DND-41 (cell line): ENCODE measurements at regions not wholly inside any gene's neighbourhood (a gene's known extent, or its start where the extent isn't known, plus 50 kb on each side); places are given as distances from the start of the nearest gene placed in this dataset.

ENCODE experiments used
- ATAC-seq: fragments of 200-7000 bp; cut with Tn5 transposase; 3 replicates; pipeline ENCODE4 v1.9.1; 2021; ENCODE audit warnings: low read depth; ENCODE audit not compliant: insufficient read depth
- DNase-seq: peaks from one replicate; pipeline ENCODE4 v3.0.0-alpha.2; 2020
- H2AFZ ChIP-seq: 2 replicates; pipeline ENCODE4 v1.6.0; 2012; ENCODE audit warnings: low read depth, low read length
- H3K27ac ChIP-seq: 2 replicates; pipeline ENCODE4 v1.5.1; 2012; ENCODE audit warnings: low read length, inconsistent platforms
- H3K27me3 ChIP-seq: fragments of 200-600 bp; sonication (generic); 2 replicates; pipeline ENCODE4 v1.6.0; 2012; ENCODE audit warnings: low read length, mild to moderate bottlenecking, inconsistent platforms; ENCODE audit not compliant: insufficient read depth, poor library complexity
- H3K36me3 ChIP-seq: 2 replicates; pipeline ENCODE4 v1.5.1; 2012; ENCODE audit warnings: low read length, inconsistent platforms; ENCODE audit not compliant: insufficient read depth
- H3K4me1 ChIP-seq: 2 replicates; pipeline ENCODE4 v1.5.1; 2012; ENCODE audit warnings: mild to moderate bottlenecking, low read length; ENCODE audit not compliant: insufficient read depth
- H3K4me2 ChIP-seq: 2 replicates; pipeline ENCODE4 v1.6.0; 2012; ENCODE audit warnings: mild to moderate bottlenecking, moderate library complexity, low read length, inconsistent platforms; ENCODE audit not compliant: insufficient read depth
- H3K4me3 ChIP-seq, 2 experiments: fragments of 200-600 bp in 1 of 2; shearing (Covaris generic) in 1 of 2; 2 replicates each; pipeline ENCODE4 v1.5.1; 2012 to 2016; ENCODE audit warnings: inconsistent platforms in 2 of 2, low read length in 2 of 2, mild to moderate bottlenecking in 2 of 2, low read depth in 1 of 2, moderate library complexity in 1 of 2
- H3K79me2 ChIP-seq: 2 replicates; pipeline ENCODE4 v1.6.0; 2012; ENCODE audit warnings: low read length, inconsistent platforms; ENCODE audit not compliant: insufficient read depth
- H3K9ac ChIP-seq: 2 replicates; pipeline ENCODE4 v1.6.0; 2012; ENCODE audit warnings: low read depth, mild to moderate bottlenecking, inconsistent platforms, low read length, moderate library complexity
- H3K9me3 ChIP-seq: 2 replicates; pipeline ENCODE4 v1.5.1; 2012; ENCODE audit warnings: low read length, moderate library complexity, mild to moderate bottlenecking, inconsistent platforms; ENCODE audit not compliant: insufficient read depth, severe bottlenecking
- H4K20me1 ChIP-seq: 2 replicates; pipeline ENCODE4 v1.6.0; 2012; ENCODE audit warnings: low read length; ENCODE audit not compliant: insufficient read depth
- CTCF ChIP-seq: IDR thresholded peaks from 2 replicates; pipeline ENCODE4 v1.5.1; 2012; ENCODE audit warnings: borderline replicate concordance, low read length, moderate library complexity, mild to moderate bottlenecking; ENCODE audit not compliant: poor library complexity, severe bottlenecking; ENCODE audit errors: extremely low read depth
- EZH2 ChIP-seq: IDR thresholded peaks from 3 replicates; pipeline ENCODE4 v1.6.1; 2012; ENCODE audit warnings: borderline replicate concordance, low read depth, mild to moderate bottlenecking, moderate library complexity, low read length, inconsistent platforms; ENCODE audit not compliant: severe bottlenecking

GRCh38 chr10:88113657-88114272, 250.3 kb downstream of the PTEN start:
- Histone ChIP-seq H3K4me2 (no peak overlapping the region), H3K4me1 (peaks cover 54% of the 10 kb centered on the region), H2AFZ (peak overlapping the region; percentile 53), H3K4me3 (no peak overlapping the region), H3K27ac (peak overlapping the region; percentile 62), H3K9ac (peak overlapping the region; percentile 28; the same call in 1 of the 2 replicates), H3K27me3 (no peaks in the 10 kb centered on the region), H4K20me1 (no peaks in the 10 kb centered on the region), H3K9me3 (no peaks in the 10 kb centered on the region), H3K36me3 (no peaks in the 10 kb centered on the region), H3K79me2 (no peaks in the 10 kb centered on the region)
- no peak for DNase-seq
- ATAC-seq: peak; percentile 29; the same call in 1 of the 3 replicates
- TF ChIP-seq EZH2: no peak

GRCh38 chr10:88114368-88114767, 250.9 kb downstream of the PTEN start:
- Histone ChIP-seq H3K27me3 (no peaks in the 10 kb centered on the region), H3K4me2 (no peak overlapping the region), H3K79me2 (no peaks in the 10 kb centered on the region), H4K20me1 (no peaks in the 10 kb centered on the region), H3K36me3 (no peaks in the 10 kb centered on the region), H3K4me1 (peaks cover 48% of the 10 kb centered on the region), H3K27ac (peak overlapping the region; percentile 62), H2AFZ (peak overlapping the region; percentile 24), H3K9me3 (no peaks in the 10 kb centered on the region), H3K9ac (no peak overlapping the region), H3K4me3 (no peak overlapping the region)
- peak; percentile 79 for TF ChIP-seq CTCF
- TF ChIP-seq EZH2: no peak
- DNase-seq (peak; percentile 62), ATAC-seq (peak; percentile 59)

- H3K36me3 ChIP-seq: no peaks in the 10 kb centered on the region
- ATAC-seq (no peak), DNase-seq (no peak)
- H3K9me3 ChIP-seq: no peaks in the 10 kb centered on the region
- no peak overlapping the region for H3K27ac ChIP-seq
- TF ChIP-seq CTCF (no peak), EZH2 (no peak)
- no peak overlapping the region for H3K4me3 ChIP-seq
- H3K4me2 ChIP-seq: no peak overlapping the region
- H3K9ac ChIP-seq: no peak overlapping the region
- H3K79me2 ChIP-seq: no peaks in the 10 kb centered on the region
- H3K27me3 ChIP-seq: no peaks in the 10 kb centered on the region
- H3K4me1 ChIP-seq: peaks cover 51% of the 10 kb centered on the region
- H2AFZ ChIP-seq: no peak overlapping the region
- H4K20me1 ChIP-seq: no peaks in the 10 kb centered on the region
Measured at GRCh38 chr10:88115407-88115806, 252.0 kb downstream of the PTEN start.

- no peaks in the 10 kb centered on the region for H3K36me3 ChIP-seq
- no peak overlapping the region for H3K4me2 ChIP-seq
- no peak for TF ChIP-seq CTCF
- TF ChIP-seq EZH2: no peak
- no peaks in the 10 kb centered on the region for H3K9me3 ChIP-seq
- no peaks in the 10 kb centered on the region for H3K79me2 ChIP-seq
- H3K27ac ChIP-seq: no peak overlapping the region
- H3K27me3 ChIP-seq: no peaks in the 10 kb centered on the region
- ATAC-seq: no peak
- H3K9ac ChIP-seq: no peak overlapping the region
- no peaks in the 10 kb centered on the region for H4K20me1 ChIP-seq
- H3K4me1 ChIP-seq: peaks cover 56% of the 10 kb centered on the region
- no peak for DNase-seq
- no peak overlapping the region for H2AFZ ChIP-seq
- H3K4me3 ChIP-seq: no peak overlapping the region
Measured at GRCh38 chr10:88115968-88116367, 252.5 kb downstream of the PTEN start.
